DMS53 treated with DMSO at 0.1 percent for 48 hours (cell line): ENCODE measurements at regions not wholly inside any gene's neighbourhood (a gene's known extent, or its start where the extent isn't known, plus 50 kb on each side); places are given as distances from the start of the nearest gene placed in this dataset.
A peak's percentile ranks its signal among the peaks of the same experiment; 100 is the strongest.
"Not testable (repeated sequence)": the region's sequence is repeated elsewhere in the genome, so short reads cannot be mapped to it uniquely, and the experiment has no call there.

Experiments used
- DNase-seq: peaks from one replicate; lab custom pipeline; 2025; ENCODE audit not compliant: unreplicated experiment; lab: John Stamatoyannopoulos, UW

- DNase-seq, result no peak
These were observed 93.8 kb upstream of the ETV3 start for GRCh38 chr1:157231846-157232525.

GRCh38 chr1:157230500-157230899 lies 92.3 kb upstream of the ETV3 start:
- DNase-seq, result no peak

DNA sequence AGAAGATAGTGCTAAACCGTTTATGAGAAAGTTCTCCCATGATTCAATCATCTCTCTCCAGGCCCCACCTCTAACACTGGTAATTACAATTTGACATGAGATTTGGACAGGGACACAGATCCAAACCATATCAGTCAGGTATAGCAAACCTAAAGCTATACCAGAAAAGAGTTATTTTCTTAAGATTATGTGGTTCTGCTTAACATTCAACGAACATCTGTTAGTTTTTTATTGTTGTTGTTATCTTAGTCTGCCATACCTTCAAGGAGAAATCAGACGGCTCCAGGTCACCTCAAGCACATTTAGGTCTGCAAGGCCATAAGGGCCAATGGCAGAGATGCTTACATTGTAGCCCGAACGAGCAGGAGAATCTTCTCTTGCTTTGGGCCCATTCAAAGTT lies 89.5 kb upstream of the ETV3 start:
- no peak for DNase-seq

- no peak for DNase-seq
These were observed 88.5 kb upstream of the ETV3 start for GRCh38 chr1:157226739-157227138.

DNA sequence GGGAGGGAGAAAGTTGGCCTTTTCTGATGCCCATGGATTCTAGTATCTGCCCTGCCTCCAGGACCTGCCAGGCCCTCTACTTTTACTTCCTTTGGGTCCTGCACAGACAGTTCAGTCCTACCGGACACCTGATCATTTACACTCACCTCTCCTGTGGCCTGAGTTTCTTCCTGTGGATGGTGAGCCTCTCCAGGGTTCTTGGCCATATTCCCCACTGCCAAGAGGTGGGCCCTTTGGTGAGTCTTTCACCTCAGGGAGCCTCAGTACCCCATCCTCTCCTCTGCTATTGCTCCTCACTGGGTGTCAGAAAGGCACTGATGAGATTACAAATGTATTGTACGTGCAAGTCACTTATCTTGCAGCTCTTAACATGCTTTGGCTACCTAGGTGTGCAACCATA lies 81.4 kb upstream of the ETV3 start:
- no peak for DNase-seq

- no peak for DNase-seq
These were observed 81.0 kb upstream of the ETV3 start for GRCh38 chr1:157219182-157219581.

DNA sequence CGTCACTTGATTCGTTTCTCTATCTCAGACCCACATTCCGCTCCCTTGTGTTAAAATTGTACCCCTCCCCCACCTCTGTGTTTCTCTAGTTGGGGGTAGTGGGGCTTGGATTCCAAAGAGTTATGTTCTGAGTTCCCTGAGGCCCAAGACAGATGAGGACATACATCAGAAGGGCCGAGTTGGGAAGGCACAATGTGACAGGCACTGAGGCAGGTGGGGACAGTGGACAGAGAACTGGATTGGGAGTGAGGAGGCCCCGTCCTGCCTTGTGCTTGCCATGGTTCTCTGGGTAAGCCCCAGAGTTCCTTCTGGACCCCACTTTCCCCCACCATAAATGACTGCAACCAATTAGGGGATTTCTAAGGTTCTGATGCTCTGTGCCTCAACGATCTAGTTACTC lies 80.5 kb upstream of the ETV3 start:
- no peak for DNase-seq

DNA sequence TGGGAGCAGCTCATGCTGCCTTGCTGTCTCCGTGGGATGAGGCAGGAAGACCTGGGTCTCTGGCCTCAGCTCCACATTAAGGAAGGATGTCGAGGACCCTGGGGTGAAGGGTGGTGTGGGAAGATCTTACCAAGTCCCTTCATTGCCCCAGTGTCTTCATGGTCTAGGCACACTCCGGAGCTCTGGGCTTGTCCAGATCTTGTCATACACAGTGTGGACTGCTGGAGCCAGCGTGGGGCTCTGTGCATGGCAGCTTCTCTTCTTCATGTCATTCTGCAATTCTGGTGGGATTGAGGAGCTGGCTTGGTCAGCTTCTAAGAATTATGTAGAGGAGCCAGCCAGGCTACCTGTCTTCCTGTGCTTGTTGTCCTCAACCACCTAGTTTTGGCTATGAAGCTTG lies 79.3 kb upstream of the ETV3 start:
- no peak for DNase-seq

DNA sequence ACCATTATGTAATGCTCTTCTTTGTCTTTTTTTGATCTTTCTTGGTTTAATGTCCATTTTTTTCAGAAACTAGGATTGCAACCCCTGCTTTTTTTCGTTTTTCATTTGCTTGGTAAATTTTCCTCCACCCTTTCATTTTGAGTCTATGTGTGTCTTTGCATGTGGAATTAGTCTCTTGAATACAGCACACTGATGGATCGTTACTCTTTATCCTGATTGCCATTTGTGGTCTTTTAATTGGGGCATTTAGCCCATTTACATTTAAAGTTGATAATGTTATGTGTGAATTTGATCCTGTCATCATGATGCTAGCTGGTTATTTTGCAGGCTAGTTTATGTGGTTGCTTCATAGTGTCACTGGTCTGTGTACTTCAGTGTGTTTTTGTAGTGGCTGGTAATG lies 75.6 kb upstream of the ETV3 start:
- DNase-seq, result no peak

- DNase-seq, result no peak
These were observed 71.3 kb upstream of the ETV3 start for GRCh38 chr1:157209514-157209913.

GRCh38 chr1:157205982-157206381 lies 67.8 kb upstream of the ETV3 start:
- DNase-seq, result not testable (repeated sequence)

- no peak for DNase-seq
These were observed 65.0 kb upstream of the ETV3 start for GRCh38 chr1:157203166-157203565.

- no peak for DNase-seq
These were observed 64.1 kb upstream of the ETV3 start for GRCh38 chr1:157202331-157202730.

- DNase-seq, result peak; percentile 20
These were observed 63.6 kb upstream of the ETV3 start for GRCh38 chr1:157201767-157202166.

- no peak for DNase-seq
These were observed 62.3 kb upstream of the ETV3 start for GRCh38 chr1:157200451-157200850.

GRCh38 chr1:157199421-157199755 lies 61.2 kb upstream of the ETV3 start:
- DNase-seq, result no peak

GRCh38 chr1:157198619-157199420 lies 60.6 kb upstream of the ETV3 start:
- DNase-seq, result no peak

- DNase-seq, result no peak
These were observed 59.8 kb upstream of the ETV3 start for GRCh38 chr1:157197906-157198435.

- DNase-seq, result peak; percentile 36
These were observed 58.7 kb upstream of the ETV3 start for GRCh38 chr1:157196670-157197456.

- DNase-seq, result no peak
These were observed 58.0 kb upstream of the ETV3 start for GRCh38 chr1:157196245-157196543.

DNA sequence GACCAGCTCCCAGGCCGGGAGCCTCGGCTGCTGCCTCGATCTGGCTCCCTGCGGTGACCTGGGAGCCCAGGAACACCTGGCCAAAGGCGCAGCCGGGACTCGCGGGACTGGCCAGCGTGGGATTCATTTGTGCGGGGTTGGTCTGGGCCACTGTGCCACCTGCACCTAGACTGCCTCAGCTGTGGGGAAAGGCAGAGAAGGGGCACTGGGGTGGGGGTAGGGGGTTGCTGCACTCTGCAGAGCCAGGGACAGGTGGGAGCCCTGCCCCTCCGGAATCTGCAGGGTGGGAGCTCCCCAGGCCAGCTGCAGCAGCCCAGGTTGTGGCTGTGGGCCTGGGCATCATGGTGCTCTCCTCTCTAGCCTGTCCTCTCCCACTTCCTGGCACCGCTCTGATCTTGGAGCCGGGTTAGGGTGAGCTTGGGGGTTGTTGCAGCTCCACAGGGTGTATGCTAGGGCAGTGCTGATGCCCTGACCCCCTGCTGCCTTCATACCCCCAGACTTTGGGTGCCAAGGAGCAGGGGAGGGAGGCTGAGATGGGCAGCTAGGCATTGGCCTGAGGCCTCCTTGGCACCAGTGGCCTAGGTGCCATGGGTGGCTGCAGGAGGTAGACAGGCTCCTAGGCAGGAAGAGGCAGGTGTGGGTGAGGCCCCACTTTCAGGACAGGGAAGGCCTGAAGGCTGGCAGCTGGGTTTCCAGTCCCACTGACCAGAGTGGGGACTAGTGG lies 57.5 kb upstream of the ETV3 start:
- DNase-seq, result no peak
